SK-N-SH treated with all-trans-retinoic acid at 6 μM for 48 hours (cell line): ENCODE measurements at regions not wholly inside any gene's neighbourhood (a gene's known extent, or its start where the extent isn't known, plus 50 kb on each side); places are given as distances from the start of the nearest gene placed in this dataset.

Experiments
- ARNTL ChIP-seq: fragments of 450-650 bp; formaldehyde crosslinking; IDR thresholded peaks from 2 replicates; pipeline ENCODE4 v1.5.0; 2020; ENCODE audit warnings: low read depth, mild to moderate bottlenecking, moderate library complexity, borderline replicate concordance
- CREB5 ChIP-seq: fragments of 250-450 bp; sonication (Bioruptor Pico); IDR thresholded peaks from 2 replicates; pipeline ENCODE4 v1.5.1; 2020; ENCODE audit warnings: low read depth, mild to moderate bottlenecking, moderate library complexity
- CSDC2 ChIP-seq: fragments of 250-450 bp; sonication (Bioruptor Pico); IDR thresholded peaks from 2 replicates; pipeline ENCODE4 v1.5.0; 2020; ENCODE audit warnings: mild to moderate bottlenecking, moderate library complexity
- ESRRG ChIP-seq: fragments of 250-450 bp; sonication (Bioruptor Pico); IDR thresholded peaks from 2 replicates; pipeline ENCODE4 v1.6.1; 2021; ENCODE audit warnings: mild to moderate bottlenecking
- ISL1 ChIP-seq: fragments of 250-450 bp; sonication (Bioruptor Pico); IDR thresholded peaks from 2 replicates; pipeline ENCODE4 v2.1.2; 2022; ENCODE audit warnings: mild to moderate bottlenecking, moderate library complexity
- OSR1 ChIP-seq: fragments of 250-450 bp; sonication (Bioruptor Pico); IDR thresholded peaks from 2 replicates; pipeline ENCODE4 v1.8.0; 2022; ENCODE audit warnings: moderate library complexity, mild to moderate bottlenecking, inconsistent platforms
- PATZ1 ChIP-seq: fragments of 250-450 bp; sonication (Bioruptor Pico); IDR thresholded peaks from 2 replicates; pipeline ENCODE4 v1.8.0; 2020; ENCODE audit warnings: mild to moderate bottlenecking, moderate library complexity, borderline replicate concordance
- PPARA ChIP-seq: fragments of 250-450 bp; sonication (Bioruptor Pico); IDR thresholded peaks from 2 replicates; pipeline ENCODE4 v1.5.0; 2020; ENCODE audit warnings: mild to moderate bottlenecking, borderline replicate concordance
- RARB ChIP-seq: fragments of 250-450 bp; sonication (Bioruptor Pico); IDR thresholded peaks from 2 replicates; pipeline ENCODE4 v1.8.0; 2021; ENCODE audit warnings: mild to moderate bottlenecking, moderate library complexity
- TCF4 ChIP-seq: fragments of 250-450 bp; sonication (Bioruptor Pico); IDR thresholded peaks from 2 replicates; pipeline ENCODE4 v1.8.0; 2021; ENCODE audit warnings: mild to moderate bottlenecking, moderate library complexity, borderline replicate concordance
- ZFP30 ChIP-seq: fragments of 450-650 bp; formaldehyde crosslinking; IDR thresholded peaks from 2 replicates; pipeline ENCODE4 v1.5.0; 2022; ENCODE audit warnings: mild to moderate bottlenecking, moderate library complexity
- ZNF8 ChIP-seq: fragments of 450-650 bp; formaldehyde crosslinking; IDR thresholded peaks from 2 replicates; pipeline ENCODE4 v1.5.0; 2020; ENCODE audit warnings: mild to moderate bottlenecking, moderate library complexity

GRCh38 chrX:39427906-39428305 lies 626.6 kb downstream of the MID1IP1 start:
- TF ChIP-seq ZFP30 (CRISPR knock-in tag) (no peak), OSR1 (CRISPR knock-in tag) (no peak), CREB5 (no peak), ESRRG (CRISPR knock-in tag) (no peak), PATZ1 (no peak), RARB (CRISPR knock-in tag) (no peak), CSDC2 (CRISPR knock-in tag) (no peak), ZNF8 (CRISPR knock-in tag) (no peak), ISL1 (CRISPR knock-in tag) (no peak), ARNTL (CRISPR knock-in tag) (no peak), TCF4 (CRISPR knock-in tag) (no peak), PPARA (no peak)
